Ovary (tissue), 3 donors: ENCODE measurements at regions not wholly inside any gene's neighbourhood (a gene's known extent, or its start where the extent isn't known, plus 50 kb on each side); places are given as distances from the start of the nearest gene placed in this dataset.

Experiments used
- POLR2A ChIP-seq: fragments of 450-650 bp; IDR thresholded peaks from one replicate; pipeline ENCODE4 v1.6.1; 2017; ENCODE audit warnings: antibody characterized with exemption, mild to moderate bottlenecking, moderate library complexity
- TF ChIP-seq, protein P1 (sequence below), 3 donors: fragments of 450-650 bp in 2 of 3; fragments of 200-600 bp in 1 of 3; IDR thresholded peaks; one replicate each; pipeline versions ENCODE4 v1.5.1 to v1.8.0; 2016 to 2022; ENCODE audit warnings: antibody characterized with exemption in 3 of 3, mild to moderate bottlenecking in 1 of 3
- donor health status: DM: no; HTN: no; CAD: no.

- TF ChIP-seq POLR2A, result no peak
- TF ChIP-seq, protein P1, sequence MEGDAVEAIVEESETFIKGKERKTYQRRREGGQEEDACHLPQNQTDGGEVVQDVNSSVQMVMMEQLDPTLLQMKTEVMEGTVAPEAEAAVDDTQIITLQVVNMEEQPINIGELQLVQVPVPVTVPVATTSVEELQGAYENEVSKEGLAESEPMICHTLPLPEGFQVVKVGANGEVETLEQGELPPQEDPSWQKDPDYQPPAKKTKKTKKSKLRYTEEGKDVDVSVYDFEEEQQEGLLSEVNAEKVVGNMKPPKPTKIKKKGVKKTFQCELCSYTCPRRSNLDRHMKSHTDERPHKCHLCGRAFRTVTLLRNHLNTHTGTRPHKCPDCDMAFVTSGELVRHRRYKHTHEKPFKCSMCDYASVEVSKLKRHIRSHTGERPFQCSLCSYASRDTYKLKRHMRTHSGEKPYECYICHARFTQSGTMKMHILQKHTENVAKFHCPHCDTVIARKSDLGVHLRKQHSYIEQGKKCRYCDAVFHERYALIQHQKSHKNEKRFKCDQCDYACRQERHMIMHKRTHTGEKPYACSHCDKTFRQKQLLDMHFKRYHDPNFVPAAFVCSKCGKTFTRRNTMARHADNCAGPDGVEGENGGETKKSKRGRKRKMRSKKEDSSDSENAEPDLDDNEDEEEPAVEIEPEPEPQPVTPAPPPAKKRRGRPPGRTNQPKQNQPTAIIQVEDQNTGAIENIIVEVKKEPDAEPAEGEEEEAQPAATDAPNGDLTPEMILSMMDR (IDR thresholded peaks at IDR 0.05), result no peak
Measured at GRCh38 chr3:118593277-118593670, 441.4 kb downstream of the IGSF11 start.
